ENCODE measurements at regions not wholly inside any gene's neighbourhood (a gene's known extent, or its start where the extent isn't known, plus 50 kb on each side); places are given as distances from the start of the nearest gene placed in this dataset.

DNA sequence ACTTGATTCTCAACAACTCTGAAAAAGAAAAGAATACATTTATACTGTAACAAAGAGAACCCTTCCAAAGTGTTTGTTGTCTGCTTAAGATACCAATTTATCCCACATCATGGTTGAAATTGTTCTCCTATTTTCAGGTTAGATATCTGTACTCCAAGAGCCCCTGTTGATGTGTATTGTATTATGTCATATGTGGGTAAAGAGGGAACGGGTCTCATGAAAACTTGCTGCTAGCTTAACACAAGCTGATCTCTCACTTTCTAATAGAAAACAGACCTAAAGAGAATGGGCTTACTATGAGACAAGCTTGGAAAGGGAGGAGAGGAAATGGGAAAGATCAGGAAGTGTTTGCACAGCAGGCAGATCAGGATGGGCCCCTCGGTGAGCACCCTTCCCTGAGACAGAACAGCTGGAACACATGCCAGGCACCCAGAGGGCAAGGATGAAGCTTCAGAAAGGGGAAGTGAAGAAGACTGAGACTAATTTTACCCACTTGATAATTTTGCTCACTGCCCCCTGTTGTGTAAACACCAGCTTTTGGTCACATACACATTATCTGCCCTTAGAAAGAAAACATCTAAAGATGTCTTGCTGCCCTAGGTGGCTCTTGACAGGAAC, 747.9 kb upstream of the CCDC54 start:
- no peak for TF ChIP-seq EZH2phosphoT487 (IDR thresholded peaks at IDR 0.05)
- no peak for TF ChIP-seq EZH2 (IDR thresholded peaks at IDR 0.05)
- TF ChIP-seq, protein P1, sequence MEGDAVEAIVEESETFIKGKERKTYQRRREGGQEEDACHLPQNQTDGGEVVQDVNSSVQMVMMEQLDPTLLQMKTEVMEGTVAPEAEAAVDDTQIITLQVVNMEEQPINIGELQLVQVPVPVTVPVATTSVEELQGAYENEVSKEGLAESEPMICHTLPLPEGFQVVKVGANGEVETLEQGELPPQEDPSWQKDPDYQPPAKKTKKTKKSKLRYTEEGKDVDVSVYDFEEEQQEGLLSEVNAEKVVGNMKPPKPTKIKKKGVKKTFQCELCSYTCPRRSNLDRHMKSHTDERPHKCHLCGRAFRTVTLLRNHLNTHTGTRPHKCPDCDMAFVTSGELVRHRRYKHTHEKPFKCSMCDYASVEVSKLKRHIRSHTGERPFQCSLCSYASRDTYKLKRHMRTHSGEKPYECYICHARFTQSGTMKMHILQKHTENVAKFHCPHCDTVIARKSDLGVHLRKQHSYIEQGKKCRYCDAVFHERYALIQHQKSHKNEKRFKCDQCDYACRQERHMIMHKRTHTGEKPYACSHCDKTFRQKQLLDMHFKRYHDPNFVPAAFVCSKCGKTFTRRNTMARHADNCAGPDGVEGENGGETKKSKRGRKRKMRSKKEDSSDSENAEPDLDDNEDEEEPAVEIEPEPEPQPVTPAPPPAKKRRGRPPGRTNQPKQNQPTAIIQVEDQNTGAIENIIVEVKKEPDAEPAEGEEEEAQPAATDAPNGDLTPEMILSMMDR (IDR thresholded peaks at IDR 0.05) = no peak
- H3K4me3 ChIP-seq = no peak overlapping the region
- H3K27ac ChIP-seq = no peak overlapping the region
- no peak overlapping the region for H3K9ac ChIP-seq
- no peaks in the 10 kb centered on the region for H3K4me1 ChIP-seq
- Mint-ChIP-seq H3K4me1 (peaks cover 3% of the 10 kb centered on the region), H3K27me3 (ENCODE audit: insufficient read depth, low read depth) (no peaks in the 10 kb centered on the region), H3K9me3 (peaks cover 3% of the 10 kb centered on the region), H3K36me3 (no peaks in the 10 kb centered on the region), H3K27ac (no peak overlapping the region), H3K4me3 (no peak overlapping the region)
- no peaks in the 10 kb centered on the region for H3K9me3 ChIP-seq (ENCODE audit: low read depth)
- no peaks in the 10 kb centered on the region for H4K20me1 ChIP-seq (ENCODE audit: low read depth)
- H3F3A ChIP-seq (ENCODE audit: low read depth) = no peaks in the 10 kb centered on the region
- no peaks in the 10 kb centered on the region for H3K36me3 ChIP-seq
- H3K27me3 ChIP-seq = no peaks in the 10 kb centered on the region
- DNase-seq (ENCODE audit: low spot score) = no peak
- no peak overlapping the region for H3K4me2 ChIP-seq
- H2AFZ ChIP-seq (replicated peaks) = peak overlapping the region; percentile 10
- no peaks in the 10 kb centered on the region for H3K79me2 ChIP-seq (ENCODE audit: low read depth)

DNA sequence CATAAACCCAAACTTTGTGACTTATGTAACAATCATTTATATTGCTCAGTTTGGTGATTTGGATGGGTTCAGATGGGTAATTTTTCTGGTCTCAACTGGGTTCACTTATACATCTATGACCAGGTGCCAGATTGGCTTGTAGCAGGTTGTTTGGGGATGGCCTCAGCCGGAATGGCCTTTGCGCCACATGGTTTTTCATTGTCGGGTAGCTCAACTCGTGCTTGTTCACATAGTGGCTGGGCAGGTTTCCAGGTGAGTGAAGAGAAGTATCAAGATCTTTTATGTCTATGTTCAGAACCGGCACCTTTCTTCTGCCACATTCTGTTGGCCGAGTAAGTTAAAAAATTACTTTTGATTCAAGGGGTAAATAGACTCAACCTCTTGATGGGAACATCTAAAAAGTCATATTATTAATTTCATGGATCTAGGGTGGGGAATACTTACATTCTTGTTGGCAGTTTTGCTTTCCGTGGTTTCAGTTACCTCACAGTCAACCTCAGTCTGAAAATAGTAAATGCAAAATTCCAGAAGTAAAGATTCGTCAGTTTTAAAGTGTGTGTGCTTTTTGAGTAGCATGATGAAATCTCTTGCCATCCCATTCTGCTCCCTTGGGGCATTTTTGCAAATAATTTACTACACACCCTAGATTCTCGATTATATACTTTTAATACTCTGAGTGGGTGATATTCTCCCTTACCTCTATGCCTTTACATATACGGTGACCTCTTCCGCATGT, 745.7 kb upstream of the CCDC54 start:
- no peak overlapping the region for H3K4me3 ChIP-seq
- H3K36me3 Mint-ChIP-seq = no peaks in the 10 kb centered on the region
- no peak overlapping the region for H2AFZ ChIP-seq (replicated peaks)

DNA sequence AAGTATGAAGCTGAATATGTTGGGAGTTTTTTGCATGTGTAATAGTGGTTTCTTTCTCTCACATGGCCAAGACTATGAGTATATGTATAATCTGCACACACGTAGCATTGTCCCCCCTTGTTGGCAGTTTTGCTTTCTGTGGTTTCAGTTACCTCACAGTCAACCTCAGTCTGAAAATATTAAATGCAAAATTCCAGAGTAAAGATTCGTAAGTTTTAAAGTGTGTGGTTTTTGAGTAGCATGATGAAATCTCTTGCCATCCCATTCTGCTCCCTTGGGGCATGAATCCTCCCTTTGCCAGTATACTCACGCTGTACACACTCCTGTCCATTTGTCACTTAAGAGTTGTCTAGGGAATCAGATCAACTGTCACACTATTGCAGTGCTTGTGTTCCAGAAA, 742.0 kb upstream of the CCDC54 start:
- Histone ChIP-seq H3K9ac (no peak overlapping the region), H3K9me3 (ENCODE audit: low read depth) (no peaks in the 10 kb centered on the region), H3K4me1 (no peaks in the 10 kb centered on the region), H2AFZ (replicated peaks) (no peak overlapping the region), H3K4me3 (no peak overlapping the region), H3F3A (ENCODE audit: low read depth) (no peaks in the 10 kb centered on the region), H3K27ac (no peak overlapping the region), H4K20me1 (ENCODE audit: low read depth) (no peaks in the 10 kb centered on the region), H3K4me2 (no peak overlapping the region), H3K27me3 (no peaks in the 10 kb centered on the region), H3K79me2 (ENCODE audit: low read depth) (no peaks in the 10 kb centered on the region), H3K36me3 (no peaks in the 10 kb centered on the region)
- no peak for TF ChIP-seq EZH2phosphoT487 (IDR thresholded peaks at IDR 0.05)
- H3K27ac Mint-ChIP-seq = no peak overlapping the region
- H3K4me3 Mint-ChIP-seq = no peak overlapping the region
- H3K9me3 Mint-ChIP-seq = no peaks in the 10 kb centered on the region
- no peaks in the 10 kb centered on the region for H3K4me1 Mint-ChIP-seq
- no peak for DNase-seq (ENCODE audit: low spot score)
- H3K27me3 Mint-ChIP-seq (ENCODE audit: insufficient read depth, low read depth) = no peaks in the 10 kb centered on the region
- no peaks in the 10 kb centered on the region for H3K36me3 Mint-ChIP-seq

More for the DNA sequence above, 745.7 kb upstream of the CCDC54 start:
- Histone ChIP-seq H4K20me1 (ENCODE audit: low read depth) (no peaks in the 10 kb centered on the region), H3K27ac (no peak overlapping the region), H3K4me2 (no peak overlapping the region), H3F3A (ENCODE audit: low read depth) (no peaks in the 10 kb centered on the region), H3K9ac (no peak overlapping the region), H3K4me1 (no peaks in the 10 kb centered on the region), H3K79me2 (ENCODE audit: low read depth) (no peaks in the 10 kb centered on the region), H3K27me3 (no peaks in the 10 kb centered on the region), H3K36me3 (no peaks in the 10 kb centered on the region), H3K9me3 (ENCODE audit: low read depth) (no peaks in the 10 kb centered on the region)
- H3K27ac Mint-ChIP-seq = no peak overlapping the region
- H3K4me1 Mint-ChIP-seq = peaks cover 3% of the 10 kb centered on the region
- no peaks in the 10 kb centered on the region for H3K9me3 Mint-ChIP-seq
- no peak overlapping the region for H3K4me3 Mint-ChIP-seq
- no peaks in the 10 kb centered on the region for H3K27me3 Mint-ChIP-seq (ENCODE audit: insufficient read depth, low read depth)
- TF ChIP-seq EZH2phosphoT487 (IDR thresholded peaks at IDR 0.05) (no peak), EZH2 (IDR thresholded peaks at IDR 0.05) (no peak)
- TF ChIP-seq, protein P1 (IDR thresholded peaks at IDR 0.05) = no peak
- no peak for DNase-seq (ENCODE audit: low spot score)

DNA sequence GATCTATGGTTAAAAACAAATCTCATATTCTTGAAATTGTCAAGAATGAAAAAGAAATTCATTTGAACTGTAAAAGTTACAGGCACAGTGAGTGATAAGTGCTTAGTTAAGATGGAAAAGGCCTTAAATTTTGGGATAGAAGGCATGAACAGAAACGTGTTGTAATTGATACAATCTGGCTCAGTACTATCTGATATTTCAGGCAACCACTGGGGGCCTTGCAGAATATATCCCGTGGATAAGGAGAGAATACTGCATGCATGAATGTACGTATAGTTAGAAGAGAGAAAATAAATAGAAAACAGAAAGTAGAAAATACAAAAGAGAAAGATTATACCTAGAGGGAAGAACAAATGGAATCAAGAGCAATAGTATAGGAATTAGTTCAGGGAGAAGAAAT, 741.4 kb upstream of the CCDC54 start:
- Mint-ChIP-seq H3K4me1 (peaks cover 3% of the 10 kb centered on the region), H3K9me3 (no peaks in the 10 kb centered on the region), H3K4me3 (no peak overlapping the region), H3K27me3 (ENCODE audit: insufficient read depth, low read depth) (no peaks in the 10 kb centered on the region), H3K36me3 (no peaks in the 10 kb centered on the region), H3K27ac (no peak overlapping the region)
- H3K79me2 ChIP-seq (ENCODE audit: low read depth) = no peaks in the 10 kb centered on the region
- H3K27me3 ChIP-seq = no peaks in the 10 kb centered on the region
- no peaks in the 10 kb centered on the region for H3K36me3 ChIP-seq
- H4K20me1 ChIP-seq (ENCODE audit: low read depth) = no peaks in the 10 kb centered on the region
- no peak overlapping the region for H3K27ac ChIP-seq
- DNase-seq (ENCODE audit: low spot score) = no peak
- H3K9ac ChIP-seq = no peak overlapping the region
- no peaks in the 10 kb centered on the region for H3K9me3 ChIP-seq (ENCODE audit: low read depth)
- no peak overlapping the region for H2AFZ ChIP-seq (replicated peaks)
- no peaks in the 10 kb centered on the region for H3K4me1 ChIP-seq
- H3F3A ChIP-seq (ENCODE audit: low read depth) = no peaks in the 10 kb centered on the region
- no peak overlapping the region for H3K4me3 ChIP-seq
- TF ChIP-seq, protein P1 (IDR thresholded peaks at IDR 0.05) = no peak
- no peak for TF ChIP-seq EZH2 (IDR thresholded peaks at IDR 0.05)
- TF ChIP-seq EZH2phosphoT487 (IDR thresholded peaks at IDR 0.05) = no peak
- H3K4me2 ChIP-seq = no peak overlapping the region

Data from neural progenitor cell (in vitro differentiated cells).